ENCODE measurements at regions not wholly inside any gene's neighbourhood (a gene's known extent, or its start where the extent isn't known, plus 50 kb on each side); places are given as distances from the start of the nearest gene placed in this dataset.

DNA sequence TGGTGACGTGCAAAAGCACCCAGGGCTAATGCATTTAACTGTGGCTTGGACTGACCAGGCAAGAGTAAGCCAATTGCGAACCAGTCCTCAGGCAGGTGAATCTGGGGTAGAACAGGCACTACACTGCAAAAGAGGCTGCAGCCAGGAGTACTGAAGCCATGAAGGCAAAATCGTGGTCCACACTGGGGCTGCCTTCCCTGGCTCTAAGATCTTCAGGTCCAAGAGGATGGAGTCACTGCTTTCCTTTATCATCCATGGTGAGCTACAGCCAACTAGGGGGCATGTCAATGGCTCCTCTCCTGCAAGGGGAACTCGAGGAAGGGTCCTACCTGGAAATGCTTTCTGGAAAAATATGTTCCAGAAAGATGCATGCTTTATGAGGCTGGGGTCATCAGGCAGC lies 100.6 kb upstream of the AJAP1 start:
- no peak overlapping the region for H3K4me3 ChIP-seq (ENCODE audit: insufficient read depth, low read depth, low read length)
- H3K9me3 ChIP-seq (ENCODE audit: insufficient read depth, low read depth, low read length), result peaks cover 11% of the 10 kb centered on the region
- H4K20me1 ChIP-seq (ENCODE audit: insufficient read depth, low read length), result no peaks in the 10 kb centered on the region
- Mint-ChIP-seq H3K36me3 (ENCODE audit: low read depth, unreplicated experiment) (no peaks in the 10 kb centered on the region), H3K9me3 (ENCODE audit: unreplicated experiment) (peaks cover 10% of the 10 kb centered on the region), H3K4me3 (ENCODE audit: unreplicated experiment) (no peak overlapping the region), H3K27me3 (ENCODE audit: low read depth, unreplicated experiment) (peaks cover 1% of the 10 kb centered on the region), H3K27ac (ENCODE audit: unreplicated experiment) (no peak overlapping the region), H3K4me1 (ENCODE audit: low read depth, unreplicated experiment) (no peaks in the 10 kb centered on the region)
- FAIRE-seq (no peak), DNase-seq (ENCODE audit: low read depth) (no peak)
- H3K4me1 ChIP-seq (ENCODE audit: insufficient read depth, low read length), result no peaks in the 10 kb centered on the region
- TF ChIP-seq EZH2 (IDR thresholded peaks at IDR 0.05; ENCODE audit: insufficient read depth, low read length) (no peak), CTCF (IDR thresholded peaks at IDR 0.05; ENCODE audit: insufficient read depth, low read depth, low read length) (no peak)
- no peak overlapping the region for H3K4me2 ChIP-seq (ENCODE audit: low read length)
- H3K36me3 ChIP-seq (ENCODE audit: insufficient read depth, low read length), result no peaks in the 10 kb centered on the region
- H3K79me2 ChIP-seq (ENCODE audit: insufficient read depth, low read length), result no peaks in the 10 kb centered on the region
- H3K9ac ChIP-seq (ENCODE audit: low read length), result no peak overlapping the region
- H3K27me3 ChIP-seq (ENCODE audit: insufficient read depth, low read length), result no peaks in the 10 kb centered on the region
- no peak overlapping the region for H2AFZ ChIP-seq (ENCODE audit: low read depth, low read length)
- H3K27ac ChIP-seq (ENCODE audit: low read depth, low read length), result no peak overlapping the region

GRCh38 chr1:4554271-4554865 lies 100.0 kb upstream of the AJAP1 start:
- Mint-ChIP-seq H3K4me3 (ENCODE audit: unreplicated experiment) (no peak overlapping the region), H3K4me1 (ENCODE audit: low read depth, unreplicated experiment) (no peaks in the 10 kb centered on the region), H3K27ac (ENCODE audit: unreplicated experiment) (no peak overlapping the region), H3K27me3 (ENCODE audit: low read depth, unreplicated experiment) (peaks cover 4% of the 10 kb centered on the region), H3K36me3 (ENCODE audit: low read depth, unreplicated experiment) (no peaks in the 10 kb centered on the region), H3K9me3 (ENCODE audit: unreplicated experiment) (peaks cover 15% of the 10 kb centered on the region)
- no peaks in the 10 kb centered on the region for H4K20me1 ChIP-seq (ENCODE audit: insufficient read depth, low read length)
- H3K4me1 ChIP-seq (ENCODE audit: insufficient read depth, low read length), result no peaks in the 10 kb centered on the region
- no peaks in the 10 kb centered on the region for H3K36me3 ChIP-seq (ENCODE audit: insufficient read depth, low read length)
- no peak overlapping the region for H3K9ac ChIP-seq (ENCODE audit: low read length)
- H3K79me2 ChIP-seq (ENCODE audit: insufficient read depth, low read length), result no peaks in the 10 kb centered on the region
- no peak overlapping the region for H3K4me2 ChIP-seq (ENCODE audit: low read length)
- H3K4me3 ChIP-seq (ENCODE audit: insufficient read depth, low read depth, low read length), result no peak overlapping the region
- no peak overlapping the region for H3K27ac ChIP-seq (ENCODE audit: low read depth, low read length)
- DNase-seq (ENCODE audit: low read depth), result no peak
- no peak for TF ChIP-seq EZH2 (IDR thresholded peaks at IDR 0.05; ENCODE audit: insufficient read depth, low read length)
- TF ChIP-seq CTCF (IDR thresholded peaks at IDR 0.05; ENCODE audit: insufficient read depth, low read depth, low read length), result no peak
- H3K9me3 ChIP-seq (ENCODE audit: insufficient read depth, low read depth, low read length), result peaks cover 11% of the 10 kb centered on the region
- FAIRE-seq, result no peak
- H2AFZ ChIP-seq (ENCODE audit: low read depth, low read length), result no peak overlapping the region
- no peaks in the 10 kb centered on the region for H3K27me3 ChIP-seq (ENCODE audit: insufficient read depth, low read length)

- Histone ChIP-seq H3K4me3 (ENCODE audit: insufficient read depth, low read depth, low read length) (no peak overlapping the region), H3K27ac (ENCODE audit: low read depth, low read length) (no peak overlapping the region), H2AFZ (ENCODE audit: low read depth, low read length) (no peak overlapping the region), H3K9ac (ENCODE audit: low read length) (no peak overlapping the region), H3K79me2 (ENCODE audit: insufficient read depth, low read length) (no peaks in the 10 kb centered on the region), H3K27me3 (ENCODE audit: insufficient read depth, low read length) (no peaks in the 10 kb centered on the region), H3K36me3 (ENCODE audit: insufficient read depth, low read length) (no peaks in the 10 kb centered on the region), H4K20me1 (ENCODE audit: insufficient read depth, low read length) (no peaks in the 10 kb centered on the region), H3K9me3 (ENCODE audit: insufficient read depth, low read depth, low read length) (peaks cover 11% of the 10 kb centered on the region), H3K4me1 (ENCODE audit: insufficient read depth, low read length) (no peaks in the 10 kb centered on the region), H3K4me2 (ENCODE audit: low read length) (no peak overlapping the region)
- DNase-seq (ENCODE audit: low read depth) (no peak), FAIRE-seq (no peak)
- H3K4me3 Mint-ChIP-seq (ENCODE audit: unreplicated experiment), result no peak overlapping the region
- H3K27ac Mint-ChIP-seq (ENCODE audit: unreplicated experiment), result no peak overlapping the region
- H3K9me3 Mint-ChIP-seq (ENCODE audit: unreplicated experiment), result peaks cover 18% of the 10 kb centered on the region
- no peaks in the 10 kb centered on the region for H3K36me3 Mint-ChIP-seq (ENCODE audit: low read depth, unreplicated experiment)
- TF ChIP-seq CTCF (IDR thresholded peaks at IDR 0.05; ENCODE audit: insufficient read depth, low read depth, low read length), result no peak
- TF ChIP-seq EZH2 (IDR thresholded peaks at IDR 0.05; ENCODE audit: insufficient read depth, low read length), result no peak
- H3K4me1 Mint-ChIP-seq (ENCODE audit: low read depth, unreplicated experiment), result no peaks in the 10 kb centered on the region
- peaks cover 16% of the 10 kb centered on the region for H3K27me3 Mint-ChIP-seq (ENCODE audit: low read depth, unreplicated experiment)
Measured at GRCh38 chr1:4557949-4558348, 96.5 kb upstream of the AJAP1 start.
